ENCODE measurements at regions not wholly inside any gene's neighbourhood (a gene's known extent, or its start where the extent isn't known, plus 50 kb on each side); places are given as distances from the start of the nearest gene placed in this dataset.

- no peak for TF ChIP-seq CTCF (IDR thresholded peaks at IDR 0.05)
Measured at GRCh38 chr10:88200312-88201032, 337.0 kb downstream of the PTEN start.

DNA sequence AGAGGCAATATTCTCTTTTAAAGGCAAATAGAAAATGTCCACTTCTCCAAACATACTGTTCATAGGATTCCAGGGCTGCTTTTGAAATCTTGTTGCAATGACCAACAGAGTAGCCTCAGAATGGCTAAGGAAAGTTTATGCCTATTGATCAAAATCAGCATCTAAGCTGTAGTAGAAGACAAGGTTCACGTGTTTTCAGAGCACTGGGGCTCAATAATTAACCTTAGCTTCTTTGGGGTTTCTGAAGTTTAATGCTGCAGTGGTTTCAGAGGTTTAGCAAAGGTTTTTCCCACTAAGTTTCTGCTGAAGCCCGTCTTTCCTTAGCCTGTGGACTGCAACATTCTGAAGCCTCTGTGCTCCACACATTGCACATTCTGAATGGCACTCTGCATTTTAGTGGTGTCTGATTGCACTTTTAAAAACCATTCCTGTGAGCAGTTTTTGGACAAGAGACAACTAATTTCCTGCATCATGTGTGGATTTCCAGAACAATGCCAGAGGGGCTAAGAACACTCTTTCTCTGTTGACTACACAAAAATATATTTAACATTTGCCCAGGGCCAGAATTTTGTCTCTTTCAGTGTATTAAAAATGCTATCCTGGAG, 342.5 kb downstream of the PTEN start:
- TF ChIP-seq CTCF (IDR thresholded peaks at IDR 0.05): no peak

GRCh38 chr10:88207121-88207546, 343.7 kb downstream of the PTEN start:
- TF ChIP-seq CTCF (IDR thresholded peaks at IDR 0.05): no peak

DNA sequence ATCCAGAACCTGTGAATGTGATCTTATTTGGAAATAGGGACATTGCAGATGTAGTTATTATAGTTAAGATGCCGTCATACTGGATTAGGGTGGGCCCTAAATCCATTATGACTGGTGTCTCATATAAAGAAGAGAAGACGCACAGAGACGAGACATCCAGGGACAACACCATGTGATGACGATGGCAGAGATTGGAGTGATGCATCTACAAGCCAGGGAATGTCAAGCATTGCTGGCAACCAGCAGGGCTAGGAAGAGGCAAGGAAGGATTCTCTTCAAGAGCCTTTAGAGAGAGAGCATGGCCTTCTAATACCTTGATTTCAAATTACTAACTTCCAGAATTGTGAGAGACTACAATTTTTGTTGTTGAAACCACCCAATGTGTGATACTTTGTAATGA, 345.8 kb downstream of the PTEN start:
- no peak for TF ChIP-seq CTCF (IDR thresholded peaks at IDR 0.05)

DNA sequence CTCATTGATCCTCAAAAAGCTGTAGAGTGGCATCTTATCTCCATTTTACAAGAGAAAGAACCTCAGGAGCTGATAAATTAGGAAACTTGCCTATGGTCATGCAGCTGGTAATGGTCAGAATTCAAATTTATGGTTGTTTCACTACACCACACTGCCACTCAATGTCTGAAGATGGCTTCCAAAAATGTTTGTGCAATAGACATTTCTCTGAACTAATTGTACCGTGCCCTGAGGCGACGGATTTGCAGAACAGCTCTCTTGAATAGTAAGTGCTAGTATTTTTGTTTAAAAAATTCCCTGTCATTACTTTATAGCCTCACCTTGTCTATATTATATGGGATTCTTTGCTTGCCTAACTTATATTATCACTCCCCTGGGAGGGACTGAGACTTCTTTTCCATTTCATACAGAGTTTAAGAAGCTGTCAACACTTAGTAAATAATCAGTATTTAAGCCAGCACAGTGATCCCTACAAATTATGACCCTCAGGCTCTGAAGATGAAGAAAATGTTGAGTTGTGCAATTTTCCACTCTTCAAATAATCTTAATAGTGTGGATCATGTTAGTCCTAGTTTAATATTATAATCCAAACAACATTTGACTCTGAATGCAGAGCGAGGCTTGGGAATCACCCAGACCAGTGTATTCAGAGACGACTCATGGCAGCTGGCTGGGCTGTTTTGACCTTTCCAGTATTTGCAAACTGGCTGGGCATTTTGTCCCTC, 346.6 kb downstream of the PTEN start:
- TF ChIP-seq CTCF (IDR thresholded peaks at IDR 0.05): no peak

- TF ChIP-seq CTCF (IDR thresholded peaks at IDR 0.05): no peak
Measured at GRCh38 chr10:88211230-88211629, 347.8 kb downstream of the PTEN start.

GRCh38 chr10:88212069-88212468, 348.6 kb downstream of the PTEN start:
- no peak for TF ChIP-seq CTCF (IDR thresholded peaks at IDR 0.05)
